Lower leg skin (tissue), 3 donors: ENCODE measurements at regions not wholly inside any gene's neighbourhood (a gene's known extent, or its start where the extent isn't known, plus 50 kb on each side); places are given as distances from the start of the nearest gene placed in this dataset.

Experiments
- POLR2A ChIP-seq, 2 donors: fragments of 450-650 bp; IDR thresholded peaks; one replicate each; pipeline ENCODE4 v1.6.1; 2016 to 2017; ENCODE audit warnings: antibody characterized with exemption in 2 of 2, mild to moderate bottlenecking in 1 of 2, moderate library complexity in 1 of 2
- TF ChIP-seq, protein P1 (sequence below), 3 donors: fragments of 450-650 bp; IDR thresholded peaks; one replicate each; pipeline ENCODE4 v1.5.1; 2016; ENCODE audit warnings: antibody characterized with exemption in 3 of 3, mild to moderate bottlenecking in 3 of 3, moderate library complexity in 2 of 3

DNA sequence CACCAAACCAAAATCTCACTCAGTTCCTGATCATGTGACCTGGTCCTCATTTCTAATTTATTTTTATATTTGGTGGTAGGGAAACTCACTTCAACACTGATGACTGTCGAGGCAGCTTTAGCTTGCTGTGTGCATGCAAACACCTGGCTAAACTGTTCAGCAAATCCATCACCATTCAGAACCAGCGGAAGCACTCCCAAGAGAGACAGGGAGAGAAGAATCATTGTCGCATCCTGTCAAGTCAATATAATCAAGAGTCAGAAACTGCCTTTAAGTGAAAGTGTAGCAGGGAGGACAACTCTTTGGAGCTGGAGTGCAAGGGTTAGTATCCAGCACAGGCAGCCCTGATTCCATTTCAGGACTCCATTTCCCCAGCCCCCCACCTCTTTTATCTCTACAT is 300.7 kb downstream of the XPNPEP1 start:
- TF ChIP-seq, protein P1, sequence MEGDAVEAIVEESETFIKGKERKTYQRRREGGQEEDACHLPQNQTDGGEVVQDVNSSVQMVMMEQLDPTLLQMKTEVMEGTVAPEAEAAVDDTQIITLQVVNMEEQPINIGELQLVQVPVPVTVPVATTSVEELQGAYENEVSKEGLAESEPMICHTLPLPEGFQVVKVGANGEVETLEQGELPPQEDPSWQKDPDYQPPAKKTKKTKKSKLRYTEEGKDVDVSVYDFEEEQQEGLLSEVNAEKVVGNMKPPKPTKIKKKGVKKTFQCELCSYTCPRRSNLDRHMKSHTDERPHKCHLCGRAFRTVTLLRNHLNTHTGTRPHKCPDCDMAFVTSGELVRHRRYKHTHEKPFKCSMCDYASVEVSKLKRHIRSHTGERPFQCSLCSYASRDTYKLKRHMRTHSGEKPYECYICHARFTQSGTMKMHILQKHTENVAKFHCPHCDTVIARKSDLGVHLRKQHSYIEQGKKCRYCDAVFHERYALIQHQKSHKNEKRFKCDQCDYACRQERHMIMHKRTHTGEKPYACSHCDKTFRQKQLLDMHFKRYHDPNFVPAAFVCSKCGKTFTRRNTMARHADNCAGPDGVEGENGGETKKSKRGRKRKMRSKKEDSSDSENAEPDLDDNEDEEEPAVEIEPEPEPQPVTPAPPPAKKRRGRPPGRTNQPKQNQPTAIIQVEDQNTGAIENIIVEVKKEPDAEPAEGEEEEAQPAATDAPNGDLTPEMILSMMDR (IDR thresholded peaks at IDR 0.05): no peak
- TF ChIP-seq POLR2A (IDR thresholded peaks at IDR 0.05): no peak
